Testis (tissue), 2 donors: ENCODE measurements at regions not wholly inside any gene's neighbourhood (a gene's known extent, or its start where the extent isn't known, plus 50 kb on each side); places are given as distances from the start of the nearest gene placed in this dataset.

ENCODE experiments used
- CTCF ChIP-seq, 3 experiments: fragments of 450-650 bp in 2 of 3; fragments of 200-600 bp in 1 of 3; sonication (generic) in 1 of 3; IDR thresholded peaks; one replicate each; pipeline ENCODE4 v1.5.1; 2016 to 2019; ENCODE audit warnings: antibody characterized with exemption in 3 of 3, mild to moderate bottlenecking in 2 of 3, moderate library complexity in 1 of 3
- POLR2A ChIP-seq: fragments of 450-650 bp; IDR thresholded peaks from one replicate; pipeline ENCODE4 v1.6.1; 2017; ENCODE audit warnings: antibody characterized with exemption, mild to moderate bottlenecking, moderate library complexity

GRCh38 chr7:136103545-136104268, 126.5 kb upstream of the MTPN start:
- TF ChIP-seq CTCF (IDR thresholded peaks at IDR 0.05) (no peak), POLR2A (no peak)
